GM11168 (cell line): ENCODE measurements at regions not wholly inside any gene's neighbourhood (a gene's known extent, or its start where the extent isn't known, plus 50 kb on each side); places are given as distances from the start of the nearest gene placed in this dataset.
"Not testable (repeated sequence)": the region's sequence is repeated elsewhere in the genome, so short reads cannot be mapped to it uniquely, and the experiment has no call there.

Source experiments
- in situ Hi-C: fragments of 300-500 bp; cut with MboI; formaldehyde crosslinking; loops from one replicate; pipeline ENCODE4 v1.12.0; 2022; ENCODE audit warnings: low sequenced_read_pairs; ENCODE audit not compliant: unreplicated experiment

- in situ Hi-C loops, result no loop called here
Observed at GRCh38 chr1:157411064-157411463, 141.3 kb downstream of the FCRL5 start.

GRCh38 chr1:157410457-157410856 lies 141.9 kb downstream of the FCRL5 start:
- in situ Hi-C loops, result no loop called here

GRCh38 chr1:157409927-157410326 lies 142.4 kb downstream of the FCRL5 start:
- in situ Hi-C loops, result no loop called here

GRCh38 chr1:157407917-157408525 lies 144.3 kb downstream of the FCRL5 start:
- in situ Hi-C loops, result no loop called here

GRCh38 chr1:157407367-157407766 lies 144.9 kb downstream of the FCRL5 start:
- in situ Hi-C loops, result no loop called here

- in situ Hi-C loops, result no loop called here
Observed at GRCh38 chr1:157405662-157406061, 146.7 kb downstream of the FCRL5 start.

- in situ Hi-C loops, result no loop called here
Observed at GRCh38 chr1:157404614-157405013, 147.7 kb downstream of the FCRL5 start.

GRCh38 chr1:157404063-157404501 lies 148.2 kb downstream of the FCRL5 start:
- in situ Hi-C loops, result no loop called here

- in situ Hi-C loops, result no loop called here
Observed at GRCh38 chr1:157403608-157404007, 148.7 kb downstream of the FCRL5 start.

GRCh38 chr1:157403203-157403602 lies 149.1 kb downstream of the FCRL5 start:
- in situ Hi-C loops, result no loop called here

- in situ Hi-C loops, result no loop called here
Observed at GRCh38 chr1:157400766-157401165, 151.5 kb downstream of the FCRL5 start.

GRCh38 chr1:157399984-157400382 lies 152.3 kb downstream of the FCRL5 start:
- in situ Hi-C loops, result no loop called here

- in situ Hi-C loops, result no loop called here
Observed at GRCh38 chr1:157399343-157399983, 152.9 kb downstream of the FCRL5 start.

GRCh38 chr1:157390651-157391050 lies 161.7 kb downstream of the FCRL5 start:
- in situ Hi-C loops, result no loop called here

- in situ Hi-C loops, result no loop called here
Observed at GRCh38 chr1:157388057-157388456, 164.3 kb downstream of the FCRL5 start.

GRCh38 chr1:157384258-157384657 lies 168.1 kb downstream of the FCRL5 start:
- in situ Hi-C loops, result no loop called here

GRCh38 chr1:157382351-157382750 lies 170.0 kb downstream of the FCRL5 start:
- in situ Hi-C loops, result no loop called here

- in situ Hi-C loops, result no loop called here
Observed at GRCh38 chr1:157380523-157380922, 171.8 kb downstream of the FCRL5 start.

GRCh38 chr1:157377280-157377713 lies 175.0 kb downstream of the FCRL5 start:
- in situ Hi-C loops, result loop anchor here (5.0 kb wide), 1 partner anchor 110 kb away; no protein-coding TSS in a partner anchor

GRCh38 chr1:157376681-157377080 lies 175.6 kb downstream of the FCRL5 start:
- in situ Hi-C loops, result loop anchor here (5.0 kb wide), 1 partner anchor 111 kb away; no protein-coding TSS in a partner anchor

GRCh38 chr1:157372311-157372710 lies 180.0 kb downstream of the FCRL5 start:
- in situ Hi-C loops, result not testable (repeated sequence)

GRCh38 chr1:157371826-157372225 lies 180.5 kb downstream of the FCRL5 start:
- in situ Hi-C loops, result no loop called here
